ENCODE measurements at regions not wholly inside any gene's neighbourhood (a gene's known extent, or its start where the extent isn't known, plus 50 kb on each side); places are given as distances from the start of the nearest gene placed in this dataset.

- TF ChIP-seq TCF12 (IDR thresholded peaks at IDR 0.05; ENCODE audit: low read depth) (no peak), CREB1 (IDR thresholded peaks at IDR 0.05; ENCODE audit: low read depth) (no peak)
These were observed 82.8 kb upstream of the L3MBTL4 start for GRCh38 chr18:6497543-6497942.

Measured in Ishikawa (cell line).